ENCODE measurements at regions not wholly inside any gene's neighbourhood (a gene's known extent, or its start where the extent isn't known, plus 50 kb on each side); places are given as distances from the start of the nearest gene placed in this dataset.

DNA sequence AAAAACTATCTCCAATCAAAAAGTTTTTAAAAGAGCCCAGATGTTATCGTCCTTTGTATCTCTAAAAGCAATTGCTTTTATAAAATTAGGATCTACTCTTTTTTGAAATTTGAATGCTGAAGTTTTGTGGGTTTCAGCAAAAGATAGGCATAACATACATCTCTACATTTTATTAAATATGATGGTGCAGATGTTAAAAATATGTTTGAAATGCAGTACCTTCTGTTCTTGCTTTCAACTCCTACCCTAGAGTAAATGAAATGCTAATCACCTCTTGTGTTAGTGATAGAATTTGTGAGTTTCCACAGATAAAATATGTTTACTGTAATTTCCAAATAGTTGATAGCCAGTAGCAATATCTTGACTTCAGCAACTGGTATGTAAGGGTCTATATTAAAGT lies 95.7 kb upstream of the VPREB1 start:
- no peak for DNase-seq (ENCODE audit: low spot score)

GRCh38 chr22:22144858-22145257 lies 99.7 kb upstream of the VPREB1 start:
- DNase-seq (ENCODE audit: low spot score) = no peak

DNA sequence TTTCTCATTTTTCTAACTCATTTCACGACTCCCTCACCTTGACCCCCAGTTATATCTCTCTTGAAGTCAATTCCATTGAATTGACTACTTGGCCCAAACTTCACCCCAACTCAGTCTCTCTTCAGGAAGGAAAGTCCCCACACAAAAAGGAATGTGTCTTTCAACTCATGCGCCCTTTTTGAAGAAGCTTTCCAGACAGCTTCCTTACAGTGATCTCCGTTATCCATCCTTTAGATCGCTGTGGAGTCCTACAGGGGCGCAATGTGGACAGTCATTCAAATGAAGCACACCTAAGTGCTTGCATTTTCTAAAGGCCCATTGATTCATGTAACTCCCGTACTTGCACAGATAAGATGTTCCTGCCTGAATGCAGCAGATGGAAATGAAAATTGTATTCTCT lies 101.1 kb upstream of the VPREB1 start:
- no peak for DNase-seq (ENCODE audit: low spot score)

DNA sequence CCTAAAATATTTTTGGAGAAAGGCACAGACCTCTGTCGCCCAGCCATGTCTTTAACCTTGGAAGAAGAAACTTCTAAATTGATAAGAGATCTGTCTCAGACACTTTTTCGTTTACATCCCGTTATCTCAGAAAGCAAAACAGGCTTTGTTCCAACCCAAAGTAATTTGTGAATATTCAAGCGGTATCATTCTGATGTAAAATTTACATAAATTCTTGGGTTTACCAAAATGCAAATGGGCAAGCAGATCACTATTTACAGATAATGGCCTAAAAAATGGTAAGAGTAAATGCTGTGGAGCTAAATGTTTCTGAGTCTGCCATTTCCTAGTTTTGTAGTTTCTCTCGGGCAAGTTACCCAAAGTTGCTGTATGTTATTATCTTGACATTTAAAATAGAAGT lies 101.9 kb upstream of the VPREB1 start:
- no peak for DNase-seq (ENCODE audit: low spot score)

DNA sequence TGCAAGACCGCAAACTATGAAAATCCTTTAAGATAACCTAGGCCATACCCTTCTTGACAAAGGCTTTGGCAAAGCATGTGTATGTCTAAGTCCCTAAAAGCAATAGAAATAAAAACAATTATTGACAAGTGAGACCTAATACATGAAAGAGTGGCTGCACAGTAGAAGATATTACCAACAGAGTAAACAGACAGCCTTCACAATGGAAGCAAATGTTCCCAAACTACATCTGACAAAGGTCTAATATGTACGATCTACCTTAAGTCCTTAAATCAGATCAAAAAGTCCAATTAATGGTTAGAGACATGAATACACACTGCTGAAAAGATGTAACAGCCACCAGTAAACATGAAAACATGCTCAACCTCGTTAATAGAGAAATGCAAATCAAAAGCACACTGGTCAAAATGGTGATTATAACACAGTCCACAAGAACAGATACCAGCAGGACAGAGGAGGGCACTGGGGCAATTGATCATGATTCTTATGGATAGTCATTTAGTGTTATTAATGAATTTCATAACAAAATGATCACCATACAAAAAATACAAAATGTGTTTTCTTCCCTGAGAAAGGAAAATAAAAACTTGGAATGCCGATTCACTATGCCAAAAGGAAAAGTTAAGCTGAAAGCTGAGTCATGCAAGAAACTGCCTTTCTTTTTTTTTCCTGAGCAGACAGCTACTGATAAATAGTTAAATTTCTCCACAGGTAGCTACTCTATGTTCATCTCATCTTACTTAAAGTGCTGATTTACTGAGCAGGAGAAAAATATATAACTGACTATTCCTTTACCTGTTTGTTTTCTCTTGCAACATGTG lies 102.6 kb upstream of the VPREB1 start:
- no peak for DNase-seq (ENCODE audit: low spot score)

DNA sequence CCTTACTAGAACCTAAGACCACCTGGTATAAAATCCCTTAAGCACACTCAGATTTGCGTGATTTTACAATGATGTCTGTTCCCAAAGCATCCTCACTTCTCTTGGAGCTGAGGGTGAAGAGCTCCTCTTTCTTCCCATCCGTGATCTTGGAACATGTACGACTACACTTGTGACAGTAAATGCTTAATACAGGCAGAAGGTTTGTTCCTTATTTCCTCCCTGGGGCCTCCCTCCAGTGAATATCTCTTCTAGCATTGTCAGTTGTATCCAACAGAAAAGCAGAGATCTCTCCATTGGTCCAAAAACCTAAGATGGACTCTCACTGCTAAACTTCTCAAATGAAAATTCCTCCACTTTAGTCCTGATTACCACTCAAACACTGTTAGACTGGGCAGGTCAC lies 103.6 kb upstream of the VPREB1 start:
- DNase-seq (ENCODE audit: low spot score) = no peak

DNA sequence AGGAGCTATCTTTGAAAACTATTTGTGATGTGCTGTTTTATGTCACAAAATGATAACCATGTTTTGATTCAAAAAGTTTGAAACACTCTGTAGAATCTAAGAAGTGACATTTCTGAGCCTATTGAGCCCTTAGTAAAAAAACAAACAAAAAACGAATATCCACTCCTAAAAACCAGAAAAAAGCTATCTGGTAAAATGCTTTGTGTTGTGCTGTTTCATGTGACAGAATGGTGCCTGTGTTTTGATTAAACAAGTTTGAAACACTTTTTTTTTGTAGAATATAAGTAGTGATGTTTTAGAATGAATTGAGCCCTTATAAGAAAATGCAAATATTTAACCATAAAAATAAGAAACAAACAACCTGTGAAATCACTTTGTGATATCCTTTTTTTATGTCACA lies 105.2 kb upstream of the VPREB1 start:
- DNase-seq (ENCODE audit: low spot score) = no peak

- no peak for DNase-seq (ENCODE audit: low spot score)
Observed at GRCh38 chr22:22138915-22139314, 105.7 kb upstream of the VPREB1 start.

DNA sequence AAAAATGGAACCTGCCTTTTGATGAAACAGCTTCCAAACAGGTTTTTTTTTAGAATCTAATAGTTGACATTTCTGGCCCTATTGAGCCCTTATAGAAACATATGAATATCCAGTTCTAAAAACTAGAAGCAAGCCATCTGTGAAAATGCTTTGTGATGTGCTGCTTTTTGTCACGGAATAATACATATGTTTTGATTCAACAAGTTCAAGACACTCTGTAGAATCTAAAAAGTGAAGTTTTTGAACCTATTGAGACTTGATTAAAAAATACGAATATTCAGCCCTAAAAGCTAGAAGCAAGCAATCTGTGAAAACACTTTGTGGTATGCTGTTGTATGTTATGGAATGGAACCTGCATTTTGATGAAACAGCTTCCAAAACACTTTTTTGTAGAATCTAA lies 106.7 kb upstream of the VPREB1 start:
- DNase-seq (ENCODE audit: low spot score) = no peak

DNA sequence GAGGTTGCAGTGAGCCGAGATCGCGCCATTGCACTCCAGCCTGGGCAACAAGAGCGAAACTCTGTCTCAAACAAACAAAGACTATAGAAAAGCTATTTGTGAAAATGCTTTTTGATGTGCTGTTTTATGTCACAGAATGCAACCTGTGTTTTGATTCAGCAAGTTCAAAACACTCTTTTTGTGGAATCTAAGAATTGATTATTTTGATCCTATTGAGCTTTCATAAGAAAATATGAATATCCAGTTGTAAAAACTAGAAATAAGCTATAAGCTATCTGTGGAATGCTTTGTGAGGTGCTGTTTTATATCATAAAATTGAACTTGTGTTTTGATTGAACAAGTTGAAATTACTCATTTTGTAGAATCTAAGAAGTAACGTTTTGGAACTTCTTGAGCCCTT lies 110.7 kb upstream of the VPREB1 start:
- no peak for DNase-seq (ENCODE audit: low spot score)

- no peak for DNase-seq (ENCODE audit: low spot score)
Observed at GRCh38 chr22:22130953-22131608, 113.5 kb upstream of the VPREB1 start.

DNA sequence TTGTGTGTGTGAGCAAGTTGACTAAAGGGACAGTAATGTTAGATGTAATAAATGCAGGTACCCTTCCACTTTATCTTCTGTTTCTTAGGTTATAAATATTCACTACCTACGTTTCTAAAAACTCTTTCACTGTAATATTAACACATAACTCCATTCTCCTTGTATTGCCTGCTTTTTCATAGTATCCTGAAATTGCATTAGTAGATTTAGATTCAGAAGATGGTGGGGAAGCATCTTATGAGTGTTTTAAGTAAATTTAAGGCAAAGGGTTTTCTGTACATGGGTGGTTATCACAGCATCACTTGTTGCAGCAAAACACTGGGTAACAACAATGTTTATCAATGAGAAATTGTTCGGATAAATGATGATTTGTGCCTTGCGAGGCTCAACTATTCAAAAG lies 115.2 kb upstream of the VPREB1 start:
- no peak for DNase-seq (ENCODE audit: low spot score)

GRCh38 chr22:22128440-22128839 lies 116.1 kb upstream of the VPREB1 start:
- no peak for DNase-seq (ENCODE audit: low spot score)

DNA sequence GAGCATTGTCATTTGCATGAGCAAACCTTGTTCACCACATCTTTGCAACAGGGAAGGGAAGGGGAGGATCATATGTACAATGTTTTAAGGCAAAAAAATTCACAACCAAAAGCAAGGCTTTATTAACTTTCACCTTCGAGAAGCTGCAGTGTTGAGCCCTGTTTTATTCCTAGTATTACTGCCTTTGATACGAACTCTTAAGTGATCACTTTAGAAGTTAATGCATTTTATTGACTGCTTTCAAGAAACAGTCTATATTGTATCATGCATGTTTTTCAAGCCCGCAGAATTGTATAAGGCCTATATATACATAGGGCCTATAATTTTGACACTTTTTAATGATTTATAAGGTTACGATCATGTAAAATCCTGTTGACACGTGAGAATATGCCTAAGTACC lies 117.5 kb upstream of the VPREB1 start:
- DNase-seq (ENCODE audit: low spot score) = no peak

DNA sequence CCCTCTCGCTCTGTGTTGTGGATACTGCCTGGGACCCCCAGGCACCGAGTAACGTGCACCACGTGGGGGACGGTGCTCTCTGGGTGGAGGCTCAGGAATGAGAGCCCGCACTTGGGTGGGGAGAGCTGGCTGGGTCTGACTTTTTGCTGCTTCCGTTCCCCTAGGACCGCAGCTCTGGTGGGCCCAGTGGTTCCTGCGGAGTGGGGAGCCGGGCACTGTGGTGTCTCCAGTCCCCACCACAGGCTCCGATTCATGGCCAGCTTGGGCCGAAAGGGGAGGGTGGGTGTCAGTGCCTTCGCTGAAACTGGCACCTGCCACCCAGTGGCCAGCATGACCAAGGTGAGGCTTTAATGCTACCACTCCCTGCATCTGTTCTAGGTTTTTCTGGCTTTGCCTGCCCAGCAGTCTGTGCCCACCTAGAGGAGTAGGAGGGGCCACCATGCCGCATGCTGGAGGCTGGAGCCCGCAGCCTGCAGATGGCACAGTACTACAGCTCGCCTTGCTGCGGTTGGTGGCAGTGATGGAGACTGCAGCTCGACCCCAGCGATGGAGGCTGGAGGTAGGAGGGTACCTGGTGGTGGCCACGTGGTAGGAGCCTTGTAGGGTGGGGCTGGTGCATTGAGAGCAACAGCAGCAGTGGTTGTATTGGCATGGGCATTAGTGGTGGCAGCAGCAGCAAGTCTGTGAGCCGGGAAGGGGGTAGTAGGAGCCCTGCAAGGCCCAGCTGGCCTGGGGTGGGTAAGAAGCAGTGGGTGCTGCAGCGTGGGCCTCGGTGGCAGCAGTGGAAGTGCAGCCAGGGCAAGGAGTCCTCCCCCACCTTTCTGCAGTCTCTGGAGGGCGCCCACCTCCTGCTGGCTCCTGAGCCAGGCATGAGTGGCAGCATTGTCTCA lies 118.8 kb upstream of the VPREB1 start:
- DNase-seq (ENCODE audit: low spot score) = no peak

DNA sequence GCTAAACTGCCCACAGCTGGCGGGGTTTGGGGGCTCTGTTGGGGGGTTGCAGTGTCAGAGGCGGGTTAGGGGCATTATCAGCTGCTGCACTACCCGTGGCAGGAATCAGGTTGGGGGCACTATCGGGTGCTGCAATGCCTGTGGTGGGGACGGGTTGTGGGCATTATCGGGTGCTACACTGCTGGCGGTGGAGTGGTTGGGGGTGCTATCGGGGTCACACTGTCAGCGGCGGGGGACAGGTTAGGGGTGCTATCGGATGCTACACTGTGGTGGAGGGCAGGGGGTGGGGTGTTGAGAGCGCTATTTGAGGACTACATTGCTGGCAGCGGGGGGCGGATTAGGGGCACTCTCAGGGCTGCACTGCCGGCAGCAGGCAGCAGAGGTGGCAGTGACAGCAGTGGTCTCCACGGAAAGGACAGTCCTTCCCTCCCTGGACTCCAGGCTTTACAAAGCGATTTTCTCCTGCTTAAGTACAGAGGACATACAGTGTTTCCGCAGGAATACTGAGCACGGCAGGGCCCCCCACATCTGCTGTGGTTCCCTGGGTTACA lies 119.5 kb upstream of the VPREB1 start:
- DNase-seq (ENCODE audit: low spot score) = no peak

DNA sequence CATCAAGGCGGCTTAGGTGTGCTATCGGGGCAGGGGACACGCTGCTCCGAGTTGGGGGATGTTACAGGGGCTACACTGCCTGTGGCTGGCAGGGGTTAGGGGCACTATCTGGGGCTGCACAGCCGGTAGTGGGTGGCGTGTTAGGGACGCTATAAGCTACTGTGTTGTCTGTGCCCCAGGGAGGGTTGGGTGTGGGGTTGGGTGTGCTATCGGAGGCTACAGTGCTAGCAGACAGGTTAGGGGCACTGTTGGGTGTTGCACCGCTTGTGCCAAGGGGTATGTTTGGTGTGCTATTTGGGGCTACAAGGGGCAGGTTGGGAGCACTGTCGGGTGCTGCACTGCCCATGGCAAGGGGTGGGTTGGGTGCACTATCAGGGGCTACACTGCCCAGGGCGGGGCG lies 120.2 kb upstream of the VPREB1 start:
- DNase-seq (ENCODE audit: low spot score) = no peak

- no peak for DNase-seq (ENCODE audit: low spot score)
Observed at GRCh38 chr22:22123960-22124278, 120.7 kb upstream of the VPREB1 start.

DNA sequence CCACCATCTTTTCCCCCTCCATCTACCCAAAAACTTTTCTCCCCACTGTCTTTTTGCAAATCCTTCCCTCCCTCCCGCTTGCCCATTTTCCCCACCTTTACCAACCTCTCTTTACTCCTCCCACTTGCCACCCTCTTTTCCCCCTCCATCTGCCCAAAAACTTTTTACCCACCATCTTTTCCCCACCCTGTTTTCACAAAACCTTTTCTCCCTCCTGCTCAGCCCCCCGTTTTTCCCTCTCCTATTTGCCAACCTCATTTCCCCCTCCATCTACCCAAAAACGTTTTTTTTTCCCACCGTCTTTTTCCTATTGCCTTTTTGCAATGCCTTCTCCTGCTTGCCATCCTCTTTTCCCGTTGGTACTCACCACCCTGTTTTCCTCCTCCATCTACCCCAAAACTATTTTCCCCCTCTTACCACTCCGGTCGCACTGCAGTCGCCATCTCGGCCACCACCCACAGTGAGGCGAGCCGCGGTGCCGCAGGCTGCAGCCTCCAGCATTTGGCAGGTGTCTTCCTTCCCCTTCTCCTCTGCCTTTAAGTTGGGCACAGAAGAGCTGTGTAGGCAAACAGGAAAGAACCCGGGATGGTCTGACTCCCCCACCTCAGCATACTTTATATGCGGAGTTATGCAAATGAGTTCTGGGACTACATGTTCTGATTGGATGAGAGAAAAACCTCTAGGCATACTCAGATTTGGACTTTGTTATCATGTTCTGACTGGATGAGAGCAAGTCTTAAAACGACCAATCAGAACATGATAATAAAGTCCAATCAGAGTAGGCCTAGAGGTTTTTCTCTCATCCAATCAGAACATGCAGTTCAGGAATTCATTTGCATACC lies 121.2 kb upstream of the VPREB1 start:
- no peak for DNase-seq (ENCODE audit: low spot score)

DNA sequence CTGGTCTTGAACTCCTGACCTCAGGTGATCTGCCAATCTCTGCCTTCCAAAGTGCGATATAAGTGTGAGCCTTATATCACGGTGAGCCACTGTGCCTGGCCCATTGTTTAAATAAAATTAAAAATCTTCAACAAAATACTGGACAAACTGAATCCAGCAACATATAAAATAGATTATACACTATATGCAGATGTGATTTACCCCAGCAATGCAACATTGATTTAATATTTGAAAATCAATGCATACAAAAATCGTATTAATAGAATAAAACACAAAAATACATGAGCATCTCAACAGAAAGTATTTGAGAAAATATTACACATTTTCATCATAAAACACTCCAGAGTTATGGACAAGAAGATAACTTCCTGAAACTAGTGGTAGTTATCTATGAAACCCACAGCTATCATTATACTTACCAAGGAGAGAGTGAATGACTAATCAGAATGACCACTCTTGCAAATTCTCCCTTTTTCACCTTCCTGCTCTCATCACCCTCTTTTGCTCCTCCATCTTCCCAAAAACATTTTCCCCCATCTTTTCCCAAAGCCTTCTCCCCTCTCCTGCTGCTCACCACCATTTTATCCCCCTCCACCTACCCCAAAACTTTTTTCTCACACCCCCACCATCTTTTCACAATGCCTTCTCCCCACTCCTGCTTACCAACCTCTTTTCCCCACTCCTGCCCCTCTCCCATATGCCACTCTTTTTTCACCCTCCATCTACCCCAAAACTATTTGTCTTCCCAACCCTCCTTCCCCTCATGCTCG lies 122.1 kb upstream of the VPREB1 start:
- no peak for DNase-seq (ENCODE audit: low spot score)

DNA sequence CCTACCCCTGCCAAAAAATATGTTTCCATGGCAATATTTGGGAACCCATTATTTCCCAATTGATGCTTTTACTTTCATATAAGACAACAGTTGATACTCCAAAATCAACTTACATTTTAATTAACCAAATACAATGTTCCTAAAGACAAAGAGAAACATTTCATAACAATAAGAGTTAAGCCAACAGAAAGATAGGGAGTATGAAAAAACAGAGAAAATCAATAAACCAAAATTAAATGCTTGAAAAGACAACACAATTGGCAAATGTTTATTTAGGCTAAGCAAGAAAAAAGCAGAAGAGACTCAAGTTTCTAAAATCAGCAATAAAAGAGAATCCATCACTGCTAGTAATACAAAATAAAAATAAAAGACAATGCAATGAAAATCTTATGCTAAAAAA lies 123.1 kb upstream of the VPREB1 start:
- DNase-seq (ENCODE audit: low spot score) = no peak
